Activated CD4-positive, alpha-beta T cell treated with anti-CD3 and anti-CD28 coated beads for 24 hours (primary cell): ENCODE measurements at regions not wholly inside any gene's neighbourhood (a gene's known extent, or its start where the extent isn't known, plus 50 kb on each side); places are given as distances from the start of the nearest gene placed in this dataset.
"Not testable (repeated sequence)": the region's sequence is repeated elsewhere in the genome, so short reads cannot be mapped to it uniquely, and the experiment has no call there.

Source experiments
- DNase-seq, 2 donors: peaks; one replicate each; pipeline ENCODE4 v3.0.0-alpha.2; 2020; ENCODE audit warnings: low read depth in 2 of 2

- DNase-seq: no peak
Observed at GRCh38 chr2:34552337-34552736, 953.2 kb upstream of the FAM98A start.

- DNase-seq: no peak
Observed at GRCh38 chr2:34549710-34550345, 950.7 kb upstream of the FAM98A start.

- DNase-seq: no peak
Observed at GRCh38 chr2:34547900-34548299, 948.8 kb upstream of the FAM98A start.

GRCh38 chr2:34547340-34547739 is 948.2 kb upstream of the FAM98A start:
- no peak for DNase-seq

- no peak for DNase-seq
Observed at GRCh38 chr2:34545486-34546136, 946.5 kb upstream of the FAM98A start.

GRCh38 chr2:34534761-34535160 is 935.7 kb upstream of the FAM98A start:
- no peak for DNase-seq

GRCh38 chr2:34534341-34534740 is 935.2 kb upstream of the FAM98A start:
- DNase-seq: no peak

- no peak for DNase-seq
Observed at GRCh38 chr2:34533585-34534183, 934.6 kb upstream of the FAM98A start.

GRCh38 chr2:34529965-34530364 is 930.9 kb upstream of the FAM98A start:
- no peak for DNase-seq

- DNase-seq: no peak
Observed at GRCh38 chr2:34523958-34524514, 924.9 kb upstream of the FAM98A start.

- no peak for DNase-seq
Observed at GRCh38 chr2:34519659-34520058, 920.6 kb upstream of the FAM98A start.

GRCh38 chr2:34498561-34498960 is 899.5 kb upstream of the FAM98A start:
- DNase-seq: no peak

GRCh38 chr2:34494192-34494591 is 895.1 kb upstream of the FAM98A start:
- DNase-seq: not testable (repeated sequence)

- DNase-seq: no peak
Observed at GRCh38 chr2:34492561-34493455, 893.7 kb upstream of the FAM98A start.

- no peak for DNase-seq
Observed at GRCh38 chr2:34486965-34487364, 887.9 kb upstream of the FAM98A start.

- DNase-seq: no peak
Observed at GRCh38 chr2:34481542-34481941, 882.4 kb upstream of the FAM98A start.

- no peak for DNase-seq
Observed at GRCh38 chr2:34480366-34480765, 881.3 kb upstream of the FAM98A start.

GRCh38 chr2:34475156-34475555 is 876.1 kb upstream of the FAM98A start:
- DNase-seq: no peak

GRCh38 chr2:34474646-34475045 is 875.5 kb upstream of the FAM98A start:
- DNase-seq: no peak

- DNase-seq: no peak
Observed at GRCh38 chr2:34447097-34447496, 848.0 kb upstream of the FAM98A start.

GRCh38 chr2:34423301-34423700 is 824.2 kb upstream of the FAM98A start:
- DNase-seq: no peak

- DNase-seq: no peak
Observed at GRCh38 chr2:34419856-34420255, 820.8 kb upstream of the FAM98A start.
